T follicular helper cell (primary cell): ENCODE measurements at regions not wholly inside any gene's neighbourhood (a gene's known extent, or its start where the extent isn't known, plus 50 kb on each side); places are given as distances from the start of the nearest gene placed in this dataset.

Experiments
- DNase-seq: peaks from one replicate; pipeline ENCODE4 v3.0.0-alpha.2; 2020; ENCODE audit warnings: low read depth

DNA sequence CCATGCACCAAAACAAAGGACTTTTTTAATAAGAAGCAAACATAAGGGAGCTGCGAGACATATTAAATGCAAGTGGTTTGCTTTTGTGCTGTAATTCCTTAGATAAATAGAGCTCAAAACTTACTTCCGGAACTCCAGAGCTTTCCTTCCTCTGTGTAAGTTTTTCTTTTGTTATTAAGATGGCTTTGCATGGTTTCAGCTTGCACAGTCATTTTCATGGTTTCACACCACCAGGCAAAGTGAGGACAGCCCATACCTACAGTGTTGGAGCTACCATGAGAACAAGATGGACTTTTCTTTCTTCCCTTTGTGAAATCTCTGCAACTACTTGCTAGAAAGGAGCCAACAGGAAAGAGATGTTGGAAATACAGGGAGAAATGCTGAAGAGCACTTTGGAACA is 368.0 kb downstream of the SETD4 start:
- DNase-seq, result no peak

DNA sequence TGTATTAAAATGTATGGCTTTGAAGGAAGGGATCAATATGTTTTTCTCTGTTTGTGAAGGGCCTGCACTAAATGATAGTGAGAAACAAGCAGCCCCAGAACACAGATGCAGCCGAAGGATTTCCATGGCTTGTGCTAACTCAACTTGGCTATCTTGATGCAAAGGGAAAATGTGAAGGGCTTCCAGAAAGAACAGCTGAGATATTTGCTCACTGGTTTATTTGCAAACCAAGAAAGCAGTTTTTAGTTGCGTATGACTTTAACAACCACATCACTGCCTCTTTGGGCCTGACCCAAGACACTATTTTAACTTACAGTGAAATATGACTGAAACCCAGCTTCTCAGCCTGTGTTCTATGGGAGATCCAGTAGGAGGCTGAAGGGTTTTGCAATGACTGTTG is 369.9 kb downstream of the SETD4 start:
- no peak for DNase-seq

DNA sequence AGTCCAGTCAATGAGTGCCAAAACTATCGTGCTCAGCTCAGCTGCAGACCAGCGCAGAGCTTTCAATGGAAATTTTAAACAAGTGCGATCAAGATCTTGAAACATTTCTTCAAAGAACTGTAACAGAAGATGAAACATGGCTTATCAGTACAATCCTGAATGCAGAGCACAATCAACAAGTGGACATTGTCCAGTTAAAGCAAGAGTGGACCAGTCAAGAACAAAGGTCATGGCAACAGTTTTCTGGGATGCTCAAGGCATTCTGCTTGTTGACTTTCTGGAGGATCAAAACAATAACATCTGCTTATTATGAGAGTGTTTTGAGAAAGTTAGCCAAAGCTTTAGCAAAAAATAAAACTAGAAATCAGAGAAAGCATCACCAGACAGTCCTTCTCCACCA is 374.2 kb downstream of the SETD4 start:
- no peak for DNase-seq

GRCh38 chr21:35683664-35684304 is 376.5 kb downstream of the SETD4 start:
- DNase-seq, result no peak

DNA sequence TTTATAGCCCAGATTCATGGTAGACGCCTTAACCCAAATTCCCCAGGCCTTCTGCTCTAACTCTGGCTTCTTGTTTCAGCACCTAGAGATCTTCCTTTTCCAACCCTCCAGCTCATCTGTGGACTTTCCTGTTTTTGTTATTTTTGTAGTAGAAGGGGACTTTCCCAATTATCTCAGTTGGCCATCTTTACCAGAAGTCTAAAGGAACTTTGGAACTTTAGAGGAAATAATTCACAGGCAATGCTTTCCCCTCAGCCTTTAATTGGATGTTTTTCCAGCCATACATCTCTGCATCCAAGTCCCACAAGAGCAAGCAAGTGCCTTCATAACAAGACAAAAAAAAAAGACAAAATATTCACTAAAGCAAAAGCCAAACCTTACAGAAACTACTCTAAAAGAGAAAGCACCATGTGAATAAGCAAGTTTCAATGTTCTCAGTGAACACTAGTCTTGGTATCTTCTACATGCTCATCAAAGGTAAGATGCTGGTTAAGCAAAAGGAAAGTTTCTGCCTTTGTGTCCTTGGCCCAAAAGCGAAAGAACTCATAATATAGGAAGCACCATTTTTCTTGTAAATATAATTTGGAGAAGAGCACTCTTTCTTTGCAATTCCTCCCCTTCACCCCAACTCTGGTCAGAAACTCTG is 377.3 kb downstream of the SETD4 start:
- no peak for DNase-seq

DNA sequence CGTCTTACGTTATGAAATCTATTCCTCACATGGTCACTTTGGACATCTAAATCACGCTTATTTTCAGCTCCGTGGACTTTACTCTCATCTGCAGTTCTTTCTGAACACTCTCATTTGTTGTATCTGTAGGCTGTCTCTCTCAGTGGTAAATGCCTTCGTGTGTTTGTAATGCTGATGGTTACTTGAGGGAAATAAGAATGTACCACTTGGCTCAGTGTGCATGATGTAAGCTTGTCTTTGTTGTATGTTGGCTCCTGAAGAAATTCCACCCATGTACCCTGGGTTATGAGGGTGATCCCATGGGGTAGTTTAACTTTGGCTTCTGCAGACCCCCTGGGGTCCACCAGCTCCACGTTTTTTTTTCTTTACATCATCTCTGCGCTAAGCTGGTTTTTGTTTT is 378.4 kb downstream of the SETD4 start:
- DNase-seq, result no peak

GRCh38 chr21:35679076-35679475 is 381.2 kb downstream of the SETD4 start:
- DNase-seq, result no peak

DNA sequence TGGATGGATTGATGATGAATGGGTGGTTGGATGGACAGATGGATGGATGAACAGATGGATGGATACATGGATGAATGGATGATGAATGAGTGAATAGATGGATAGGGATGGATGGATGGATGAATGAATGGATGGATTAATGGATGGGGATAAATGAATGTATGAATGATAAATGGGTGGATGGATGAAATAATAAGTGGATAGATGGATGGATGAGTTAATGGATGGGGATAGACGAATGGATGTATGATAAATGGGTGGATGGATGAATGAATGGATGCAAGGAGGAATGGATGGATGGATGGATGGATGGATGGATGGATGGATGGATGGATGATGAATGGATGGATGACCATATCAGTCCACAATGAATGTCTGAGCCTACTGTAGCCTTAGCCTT is 381.9 kb downstream of the SETD4 start:
- no peak for DNase-seq

DNA sequence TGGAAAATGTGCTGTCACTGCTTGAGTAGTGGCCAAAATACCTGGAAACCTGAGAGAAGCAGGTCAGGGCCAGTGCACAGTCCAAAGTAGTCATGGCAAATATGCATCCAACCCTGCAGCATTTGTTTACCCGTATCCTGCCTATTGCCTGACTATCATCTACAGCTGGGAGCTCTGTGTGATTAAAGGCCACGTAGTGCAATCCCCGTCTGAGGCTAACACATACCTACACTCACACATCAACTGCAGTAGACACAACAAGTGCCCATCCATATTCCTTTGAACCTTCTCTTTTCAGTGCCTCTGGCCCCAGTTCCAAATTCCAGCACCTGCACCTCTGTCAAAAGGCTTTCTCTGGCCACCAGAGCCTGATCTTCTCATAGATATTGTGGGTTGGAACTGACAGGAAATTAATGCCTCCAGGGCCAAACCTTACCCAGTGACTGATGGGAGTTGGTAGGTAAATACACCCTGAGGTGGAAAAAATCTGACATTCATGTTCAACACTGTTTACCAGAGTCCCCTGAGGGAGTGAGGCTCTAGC is 383.0 kb downstream of the SETD4 start:
- DNase-seq, result no peak

- no peak for DNase-seq
Observed at GRCh38 chr21:35674895-35675470, 385.3 kb downstream of the SETD4 start.

DNA sequence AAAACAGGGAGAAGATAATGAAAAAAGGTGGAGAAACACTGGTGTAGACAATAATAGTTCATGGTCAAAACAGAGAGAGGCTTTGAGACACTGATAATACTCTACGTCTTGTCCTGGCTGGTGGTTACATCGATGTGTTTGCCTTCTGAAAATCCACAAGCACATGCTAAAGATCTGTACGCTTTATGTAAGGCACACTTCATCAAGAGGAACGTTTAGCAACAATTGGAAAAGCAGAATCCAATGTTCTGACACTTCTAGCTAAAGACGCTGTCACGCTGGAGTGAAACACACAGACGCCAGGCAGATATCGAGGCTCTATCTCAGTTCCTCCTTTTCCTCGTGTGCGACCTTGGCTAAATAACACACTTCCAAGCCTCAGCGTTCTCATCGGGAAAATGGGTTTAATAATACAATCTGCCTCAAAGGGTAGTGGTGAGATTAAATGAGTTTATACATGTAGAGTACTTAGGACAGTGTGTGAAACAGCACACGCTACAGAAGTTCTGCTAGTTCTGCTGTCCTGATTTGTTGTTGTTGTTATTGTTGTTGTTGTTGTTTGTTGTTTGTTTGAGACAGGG is 386.1 kb downstream of the SETD4 start:
- no peak for DNase-seq

DNA sequence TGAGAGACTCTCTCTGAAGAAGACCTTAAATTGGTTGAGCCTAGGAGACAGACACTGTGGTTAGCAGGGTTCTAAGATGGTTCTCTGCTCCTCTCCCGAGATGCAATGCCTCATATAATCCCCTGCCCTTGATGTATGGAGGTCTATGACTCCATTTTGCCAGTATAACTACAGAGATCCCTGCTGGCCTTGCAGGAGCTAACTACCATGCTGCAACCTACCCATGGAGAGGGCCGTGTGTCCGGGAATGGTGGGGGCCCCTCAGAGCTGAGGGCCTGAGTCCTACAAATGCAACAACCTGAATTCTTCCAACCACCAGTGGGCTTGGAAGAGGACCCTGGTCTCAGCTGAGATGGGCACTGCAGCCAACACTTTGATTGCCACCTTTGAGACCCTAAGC is 388.0 kb downstream of the SETD4 start:
- no peak for DNase-seq

GRCh38 chr21:35664683-35665082 is 395.6 kb downstream of the SETD4 start:
- no peak for DNase-seq

GRCh38 chr21:35663856-35664606 is 396.3 kb downstream of the SETD4 start:
- no peak for DNase-seq

- DNase-seq, result no peak
Observed at GRCh38 chr21:35658242-35658641, 402.1 kb downstream of the SETD4 start.

DNA sequence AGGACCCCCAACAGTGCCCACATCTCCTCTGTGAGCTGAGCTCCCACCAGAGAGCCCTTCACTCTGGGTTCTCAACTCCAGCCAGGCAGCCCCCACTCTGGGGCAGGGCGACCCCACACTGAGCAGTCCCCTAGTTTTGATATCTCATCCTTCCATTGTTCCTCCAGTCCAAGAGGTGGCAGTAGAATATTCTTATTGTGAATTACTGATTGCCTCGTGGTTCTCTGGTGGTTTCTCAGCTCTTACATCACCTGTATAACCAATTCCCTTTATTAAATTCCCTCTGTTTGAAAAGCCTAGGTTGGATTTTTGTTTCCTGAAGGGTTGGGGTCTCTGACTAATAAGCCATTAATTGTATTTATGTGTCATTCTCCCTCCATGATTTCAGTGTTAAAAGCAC is 407.5 kb downstream of the SETD4 start:
- DNase-seq, result no peak

GRCh38 chr21:35652196-35652595 is 408.1 kb downstream of the SETD4 start:
- no peak for DNase-seq

DNA sequence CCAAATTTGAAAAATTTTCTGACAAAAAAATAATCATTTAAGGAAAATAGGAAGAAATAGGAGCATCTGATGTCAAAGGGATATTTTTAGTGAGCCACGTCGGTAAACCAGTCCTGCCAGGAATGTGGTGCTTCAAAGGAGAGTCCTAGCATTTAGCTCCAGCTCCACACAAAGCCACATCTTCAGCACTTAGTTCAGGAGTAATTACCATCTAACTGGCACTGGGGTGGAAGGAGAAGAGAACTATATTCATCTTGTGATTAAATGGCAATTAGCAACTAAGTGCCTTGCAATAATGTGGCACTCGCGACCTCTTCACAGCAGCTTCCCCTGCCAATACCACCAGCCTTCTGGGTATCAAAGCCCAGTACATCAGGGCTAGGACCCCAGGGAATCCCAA is 409.1 kb downstream of the SETD4 start:
- no peak for DNase-seq

- no peak for DNase-seq
Observed at GRCh38 chr21:35649186-35649585, 411.1 kb downstream of the SETD4 start.

- no peak for DNase-seq
Observed at GRCh38 chr21:35648512-35648911, 411.8 kb downstream of the SETD4 start.

GRCh38 chr21:35646606-35647005 is 413.7 kb downstream of the SETD4 start:
- DNase-seq, result no peak

DNA sequence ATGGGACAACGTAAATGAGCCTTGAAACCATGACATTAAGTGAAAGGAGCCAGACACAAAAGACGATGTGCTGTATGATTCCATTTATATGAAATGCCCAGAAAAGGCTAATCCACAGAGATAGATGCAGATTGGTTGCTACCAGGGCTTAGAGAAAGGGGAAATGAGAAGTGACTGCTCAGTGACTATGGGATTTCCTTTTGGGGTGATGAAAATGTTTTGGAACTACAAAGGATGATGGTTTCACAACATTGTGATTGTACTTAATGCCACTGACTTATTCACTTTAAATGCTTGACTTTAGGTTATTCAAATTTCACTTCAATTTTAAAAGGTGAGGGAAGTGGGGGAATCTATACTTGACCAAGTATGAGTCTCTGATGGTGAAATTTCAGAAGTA is 414.3 kb downstream of the SETD4 start:
- DNase-seq, result no peak
